ENCODE measurements at regions not wholly inside any gene's neighbourhood (a gene's known extent, or its start where the extent isn't known, plus 50 kb on each side); places are given as distances from the start of the nearest gene placed in this dataset.

DNA sequence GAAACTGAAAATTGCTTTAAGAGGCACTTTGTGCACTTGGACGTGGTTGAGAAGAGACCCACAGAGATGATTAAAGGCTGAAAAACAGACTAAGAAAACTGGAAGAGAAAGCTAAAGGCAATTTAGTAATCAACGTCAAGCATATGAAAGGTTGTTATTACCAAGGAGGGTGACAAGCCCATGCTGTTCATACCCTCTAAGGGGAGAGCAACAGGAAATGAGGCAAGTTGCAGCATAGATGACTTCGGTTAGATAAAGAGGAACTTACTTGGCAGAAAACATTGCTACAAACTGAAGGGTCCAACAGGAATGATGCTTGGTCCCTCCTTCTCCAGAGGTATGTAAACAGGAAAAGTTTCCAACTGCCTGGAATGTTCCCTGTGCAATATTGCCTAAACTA, 107.8 kb downstream of the DUSP6 start:
- peaks cover 36% of the 10 kb centered on the region for H3K4me1 Mint-ChIP-seq
- peak overlapping the region; percentile 81 for H3K27ac Mint-ChIP-seq
- ATAC-seq (peak; percentile 96), DNase-seq (ENCODE audit: low spot score in 2 of 2) (peak in 1 of 2 donors; percentile 62)
- peak overlapping the region; percentile 34 for H3K4me3 Mint-ChIP-seq
- no peaks in the 10 kb centered on the region for H3K36me3 Mint-ChIP-seq
- peaks cover 5% of the 10 kb centered on the region for H3K9me3 Mint-ChIP-seq

DNA sequence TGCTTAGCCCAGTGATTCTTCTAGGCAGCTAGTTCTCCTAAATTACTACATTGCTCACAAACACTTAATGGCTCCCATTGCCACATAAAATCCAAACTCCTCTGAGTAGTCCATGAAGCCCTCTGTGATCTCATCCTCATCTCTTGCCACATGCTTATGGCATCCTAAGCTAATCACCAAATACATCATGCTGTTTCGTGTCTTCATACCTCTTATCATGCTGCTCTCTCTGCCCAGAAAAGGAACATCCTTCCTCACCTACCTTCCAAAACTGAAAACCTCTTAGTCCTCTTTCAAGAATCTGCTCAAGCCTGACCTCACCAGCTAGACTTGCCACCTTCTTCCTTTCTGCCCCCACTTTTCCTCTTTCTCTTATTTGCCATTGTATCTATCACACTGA, 108.5 kb downstream of the DUSP6 start:
- peaks cover 5% of the 10 kb centered on the region for H3K9me3 Mint-ChIP-seq
- peak overlapping the region; percentile 34 for H3K4me3 Mint-ChIP-seq
- peak overlapping the region; percentile 81 for H3K27ac Mint-ChIP-seq
- DNase-seq (ENCODE audit: low spot score in 2 of 2): no peak
- ATAC-seq: peak; percentile 61
- peaks cover 36% of the 10 kb centered on the region for H3K4me1 Mint-ChIP-seq
- H3K36me3 Mint-ChIP-seq: no peaks in the 10 kb centered on the region

DNA sequence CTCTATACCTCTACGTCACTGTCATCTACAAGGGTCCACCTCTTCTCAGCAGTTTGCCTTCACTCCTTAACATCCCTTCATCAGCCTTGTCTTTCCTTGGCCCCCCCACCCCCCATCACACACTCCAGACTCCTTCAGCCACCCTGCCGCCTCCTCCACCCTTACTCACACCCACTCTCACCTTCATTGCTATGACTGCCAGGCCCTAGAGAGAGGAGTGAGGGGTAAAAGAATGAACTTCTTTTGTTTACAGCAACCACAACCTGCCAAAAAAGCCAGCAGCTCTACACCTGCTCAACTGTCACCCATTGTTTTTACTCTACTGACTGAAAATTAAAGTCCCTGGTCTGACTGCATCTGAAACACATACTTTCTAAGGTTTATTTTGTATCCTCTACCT, 112.8 kb downstream of the DUSP6 start:
- DNase-seq (ENCODE audit: low spot score in 2 of 2) (no peak), ATAC-seq (no peak)
- no peak overlapping the region for H3K27ac Mint-ChIP-seq
- H3K36me3 Mint-ChIP-seq: no peaks in the 10 kb centered on the region
- H3K4me3 Mint-ChIP-seq: no peak overlapping the region
- peaks cover 17% of the 10 kb centered on the region for H3K9me3 Mint-ChIP-seq
- peaks cover 41% of the 10 kb centered on the region for H3K4me1 Mint-ChIP-seq

DNA sequence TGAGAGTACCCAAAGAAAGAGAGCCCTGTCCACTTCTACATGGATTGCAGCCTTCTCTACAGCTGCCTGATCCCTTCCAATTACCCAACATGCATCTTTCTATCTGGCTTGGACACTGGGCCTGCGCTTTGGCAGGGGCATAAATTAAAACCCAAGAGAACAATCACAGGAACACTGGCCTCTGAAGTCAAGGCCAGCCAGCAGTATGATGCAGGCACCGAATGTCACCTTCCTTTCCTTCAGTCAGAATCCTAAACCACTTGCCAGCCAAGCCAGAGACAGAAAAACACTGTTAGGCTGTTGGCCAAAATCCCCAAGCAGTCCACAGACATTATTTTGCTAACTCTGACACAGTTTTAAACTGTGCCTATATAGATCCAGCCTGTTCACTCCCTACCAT, 113.7 kb downstream of the DUSP6 start:
- Mint-ChIP-seq H3K9me3 (peaks cover 16% of the 10 kb centered on the region), H3K4me3 (no peak overlapping the region), H3K4me1 (peaks cover 39% of the 10 kb centered on the region), H3K27ac (no peak overlapping the region), H3K36me3 (no peaks in the 10 kb centered on the region)
- DNase-seq (ENCODE audit: low spot score in 2 of 2) (no peak), ATAC-seq (no peak)

DNA sequence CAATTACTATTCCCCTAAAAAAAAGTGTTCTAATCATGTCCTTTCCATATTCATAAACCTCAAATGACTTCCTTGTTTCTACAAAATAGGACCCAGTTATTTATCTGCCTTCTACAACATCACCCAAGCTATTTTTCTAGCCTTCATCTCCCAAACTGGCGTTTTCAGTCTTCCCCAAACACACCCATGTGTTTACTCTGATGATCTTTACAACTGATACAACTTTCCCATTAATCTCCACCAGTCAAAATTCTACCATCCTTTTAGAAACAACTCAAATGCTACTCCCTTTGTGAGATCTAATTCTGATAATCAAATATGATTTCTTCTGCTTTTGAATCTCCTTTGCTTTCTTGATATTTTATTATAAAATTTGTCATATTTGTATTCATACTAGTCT, 114.5 kb downstream of the DUSP6 start:
- H3K4me1 Mint-ChIP-seq: peaks cover 30% of the 10 kb centered on the region
- H3K9me3 Mint-ChIP-seq: peaks cover 12% of the 10 kb centered on the region
- no peak overlapping the region for H3K27ac Mint-ChIP-seq
- DNase-seq (ENCODE audit: low spot score in 2 of 2) (no peak), ATAC-seq (no peak)
- no peaks in the 10 kb centered on the region for H3K36me3 Mint-ChIP-seq
- H3K4me3 Mint-ChIP-seq: no peak overlapping the region

DNA sequence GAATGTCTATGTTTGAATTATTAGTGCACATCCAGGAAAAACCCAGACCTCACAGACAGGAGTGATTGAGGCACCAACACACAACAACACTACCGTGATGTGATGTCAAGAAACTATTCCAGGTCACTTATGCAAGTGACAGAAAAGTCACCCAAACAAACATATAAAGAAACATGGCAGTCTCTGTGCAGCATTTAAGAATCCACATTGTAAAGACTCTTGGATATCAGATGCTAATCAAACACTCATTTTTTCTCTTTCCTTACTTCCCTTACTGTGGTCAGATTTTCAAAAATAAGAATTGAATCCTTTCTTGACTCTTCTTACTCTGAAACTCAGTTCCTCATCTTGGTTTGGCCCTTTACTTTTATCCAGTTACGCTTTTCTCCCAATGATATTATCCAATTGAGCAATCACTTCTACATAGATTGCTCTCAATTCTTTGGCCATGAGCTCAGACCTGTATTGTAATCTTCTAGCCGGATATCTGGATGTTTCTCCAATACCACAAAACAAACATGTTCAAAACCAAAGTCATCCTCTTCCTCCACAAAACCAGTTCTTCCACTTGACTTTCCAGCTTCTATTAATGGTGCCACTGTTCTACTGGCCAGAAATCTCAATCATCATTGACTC, 115.4 kb downstream of the DUSP6 start:
- peaks cover 30% of the 10 kb centered on the region for H3K4me1 Mint-ChIP-seq
- ATAC-seq: no peak
- no peaks in the 10 kb centered on the region for H3K36me3 Mint-ChIP-seq
- H3K27ac Mint-ChIP-seq: no peak overlapping the region
- H3K9me3 Mint-ChIP-seq: peaks cover 12% of the 10 kb centered on the region
- no peak overlapping the region for H3K4me3 Mint-ChIP-seq
- DNase-seq (ENCODE audit: low spot score in 2 of 2): no peak

DNA sequence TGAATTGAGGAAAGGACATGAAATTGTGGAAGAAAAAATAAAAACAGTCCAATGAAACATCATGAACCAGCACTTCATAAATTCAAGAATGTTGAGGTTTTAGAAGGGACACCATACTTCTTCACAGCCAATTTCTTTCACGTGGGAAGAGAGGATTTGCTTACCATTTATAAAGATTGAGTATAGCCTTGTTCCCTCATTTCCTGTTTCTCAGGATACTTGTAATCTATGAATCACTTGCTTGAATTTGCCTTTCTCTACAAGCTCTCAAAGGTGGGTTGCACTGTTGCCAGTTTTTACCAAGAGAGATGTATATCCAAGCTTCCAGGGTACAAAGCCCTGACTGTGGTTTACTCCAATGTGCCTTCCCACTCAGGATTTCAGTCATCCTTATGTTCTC, 116.1 kb downstream of the DUSP6 start:
- Mint-ChIP-seq H3K4me3 (no peak overlapping the region), H3K27ac (no peak overlapping the region), H3K36me3 (no peaks in the 10 kb centered on the region), H3K4me1 (peaks cover 36% of the 10 kb centered on the region), H3K9me3 (peaks cover 12% of the 10 kb centered on the region)
- DNase-seq (ENCODE audit: low spot score in 2 of 2): no peak
- ATAC-seq: no peak

DNA sequence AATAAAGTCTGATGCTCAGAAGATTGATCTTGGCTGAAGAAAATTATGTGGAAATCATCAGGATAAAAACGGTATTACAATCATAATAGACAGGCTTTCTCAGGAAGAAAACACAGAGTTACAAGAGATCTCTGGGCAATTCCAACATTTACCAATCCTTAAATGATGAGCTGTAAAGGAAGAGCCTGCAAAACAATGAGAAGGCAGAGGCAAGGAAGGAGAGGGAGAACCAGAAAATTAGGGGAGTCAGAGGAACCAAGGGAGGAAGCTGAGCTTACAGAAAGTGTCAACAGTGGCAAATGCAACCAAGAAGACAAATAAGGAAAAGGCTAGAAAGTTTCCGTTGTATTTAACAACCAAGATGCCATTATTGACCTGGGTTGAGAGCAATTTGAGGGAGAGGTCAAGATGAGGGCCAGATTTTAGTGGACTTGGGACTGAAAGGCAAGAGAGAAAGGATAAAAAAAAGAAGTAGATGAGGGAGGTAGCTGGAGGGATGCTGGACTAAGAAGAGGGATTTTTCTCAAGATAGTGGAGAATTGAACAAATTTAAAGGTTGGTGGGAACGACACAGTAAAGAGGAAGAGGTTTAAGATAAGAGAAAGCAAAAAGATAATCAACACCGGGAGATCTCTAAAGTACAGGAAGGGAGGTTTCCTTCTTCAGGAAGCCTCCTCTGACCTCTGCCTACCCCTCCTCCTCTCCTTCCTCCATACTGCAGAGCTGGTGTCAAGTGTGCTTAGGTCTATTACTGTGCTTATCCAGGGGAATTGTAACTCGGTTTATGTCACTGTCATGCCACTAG, 116.9 kb downstream of the DUSP6 start:
- Mint-ChIP-seq H3K4me3 (peak overlapping the region; percentile 16), H3K9me3 (peaks cover 12% of the 10 kb centered on the region), H3K4me1 (peaks cover 37% of the 10 kb centered on the region), H3K36me3 (no peaks in the 10 kb centered on the region), H3K27ac (peak overlapping the region; percentile 40)
- ATAC-seq (no peak), DNase-seq (ENCODE audit: low spot score in 2 of 2) (no peak)

DNA sequence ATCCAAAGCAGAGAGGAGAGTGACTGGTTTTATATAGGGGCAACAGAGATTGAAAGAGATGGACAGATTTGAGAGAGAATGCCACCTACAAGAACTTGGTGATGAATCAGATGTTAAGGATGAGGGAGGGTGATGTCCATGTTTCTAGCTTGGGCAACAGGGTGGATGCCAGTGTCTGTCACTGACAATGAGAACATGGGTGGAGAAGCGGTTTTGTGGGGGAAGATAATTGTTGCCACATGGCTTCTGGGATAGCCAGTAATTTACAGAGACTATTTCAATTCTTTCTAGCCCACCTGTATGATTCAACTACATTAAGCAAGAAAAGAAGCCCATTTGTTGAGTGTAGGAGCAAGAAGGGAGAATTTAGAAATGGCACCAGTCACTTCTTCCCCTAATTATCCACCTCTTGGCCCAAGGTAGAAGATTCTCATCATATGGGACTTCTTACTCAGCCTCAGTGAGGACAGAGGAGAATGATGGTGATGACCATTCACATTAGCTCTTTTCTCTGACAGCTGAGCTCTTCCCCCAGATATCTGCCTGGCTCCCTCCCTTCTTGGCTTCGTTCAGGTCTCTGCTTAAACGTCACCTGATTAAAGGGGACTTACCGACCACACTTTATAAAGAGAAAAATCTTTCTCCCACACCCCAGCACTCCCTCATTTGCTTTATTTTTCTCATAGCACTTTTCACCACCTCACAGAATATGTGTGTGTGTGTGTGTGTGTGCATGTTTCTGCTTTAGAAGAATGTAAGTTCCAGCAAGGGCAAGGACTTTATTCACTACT, 117.8 kb downstream of the DUSP6 start:
- ATAC-seq (no peak), DNase-seq (ENCODE audit: low spot score in 2 of 2) (no peak)
- H3K4me1 Mint-ChIP-seq: peaks cover 37% of the 10 kb centered on the region
- no peaks in the 10 kb centered on the region for H3K36me3 Mint-ChIP-seq
- no peak overlapping the region for H3K4me3 Mint-ChIP-seq
- peak overlapping the region; percentile 40 for H3K27ac Mint-ChIP-seq
- H3K9me3 Mint-ChIP-seq: peaks cover 12% of the 10 kb centered on the region

DNA sequence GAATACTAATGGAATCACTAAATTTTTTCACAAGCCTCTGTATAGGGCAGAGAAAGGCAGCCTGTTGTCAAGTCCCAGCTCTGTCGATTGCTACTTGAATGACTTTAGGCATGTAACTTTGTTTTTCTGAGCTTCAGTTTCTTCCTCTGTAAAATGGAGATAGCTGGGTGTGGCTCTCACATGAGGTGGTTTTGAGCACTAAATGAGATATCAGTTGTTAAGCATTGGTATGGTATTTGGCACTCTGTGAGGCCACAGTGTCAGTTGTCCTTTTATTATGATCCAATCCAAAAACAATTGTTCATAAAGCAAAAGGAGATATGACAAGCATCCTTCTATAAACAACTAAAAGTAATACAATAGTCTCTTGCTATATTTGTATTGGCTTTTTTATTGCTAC, 120.6 kb downstream of the DUSP6 start:
- DNase-seq (ENCODE audit: low spot score in 2 of 2): no peak
- H3K27ac Mint-ChIP-seq: no peak overlapping the region
- H3K9me3 Mint-ChIP-seq: peaks cover 7% of the 10 kb centered on the region
- H3K4me1 Mint-ChIP-seq: peaks cover 41% of the 10 kb centered on the region
- no peak for ATAC-seq
- no peak overlapping the region for H3K4me3 Mint-ChIP-seq
- no peaks in the 10 kb centered on the region for H3K36me3 Mint-ChIP-seq

DNA sequence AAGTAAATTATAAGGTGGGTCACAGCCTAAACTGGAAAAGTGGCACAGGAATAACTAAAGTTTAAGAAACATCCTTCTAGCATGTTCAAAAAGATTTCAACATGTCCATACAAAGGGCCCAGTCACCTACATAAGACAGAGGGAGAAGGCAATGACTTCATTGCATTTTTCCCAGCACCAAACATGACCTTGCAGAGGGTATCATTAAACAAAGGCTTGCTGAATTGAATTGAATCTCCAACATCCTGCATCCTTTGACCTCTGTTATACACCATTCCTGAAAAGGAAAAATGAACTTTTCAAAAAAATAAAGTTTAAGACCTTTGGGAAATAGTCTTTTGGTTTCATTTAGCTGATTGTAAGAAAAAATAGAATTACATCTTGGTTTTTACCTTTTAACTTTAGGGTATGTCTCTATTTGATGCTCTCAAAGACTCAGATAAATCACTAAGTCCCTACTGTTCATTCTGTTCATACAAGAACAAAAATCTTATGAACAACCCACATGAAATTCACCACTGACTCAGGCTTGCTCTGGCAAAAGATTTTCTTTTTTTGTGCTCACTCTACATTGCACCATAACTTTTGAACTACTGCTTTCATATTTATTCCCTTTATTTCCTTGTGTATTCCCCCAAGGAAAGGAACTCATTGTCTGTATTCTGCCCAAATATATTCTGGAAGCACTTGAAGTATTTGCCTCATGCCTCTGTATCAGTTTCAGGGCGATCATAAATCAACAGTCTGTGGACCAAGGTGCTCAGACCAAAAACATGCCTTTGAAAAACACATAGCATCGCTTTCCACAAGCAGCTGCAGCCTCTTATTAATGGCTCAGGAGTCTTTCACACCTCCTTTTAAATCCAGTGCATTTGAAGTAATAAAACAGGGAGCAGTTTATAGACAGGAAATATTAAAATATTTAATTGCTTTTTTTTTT, 121.7 kb downstream of the DUSP6 start:
- H3K36me3 Mint-ChIP-seq: peaks cover 5% of the 10 kb centered on the region
- H3K4me1 Mint-ChIP-seq: peaks cover 46% of the 10 kb centered on the region
- no peak for ATAC-seq
- no peak overlapping the region for H3K4me3 Mint-ChIP-seq
- DNase-seq (ENCODE audit: low spot score in 2 of 2): no peak
- no peak overlapping the region for H3K27ac Mint-ChIP-seq
- peaks cover 6% of the 10 kb centered on the region for H3K9me3 Mint-ChIP-seq

DNA sequence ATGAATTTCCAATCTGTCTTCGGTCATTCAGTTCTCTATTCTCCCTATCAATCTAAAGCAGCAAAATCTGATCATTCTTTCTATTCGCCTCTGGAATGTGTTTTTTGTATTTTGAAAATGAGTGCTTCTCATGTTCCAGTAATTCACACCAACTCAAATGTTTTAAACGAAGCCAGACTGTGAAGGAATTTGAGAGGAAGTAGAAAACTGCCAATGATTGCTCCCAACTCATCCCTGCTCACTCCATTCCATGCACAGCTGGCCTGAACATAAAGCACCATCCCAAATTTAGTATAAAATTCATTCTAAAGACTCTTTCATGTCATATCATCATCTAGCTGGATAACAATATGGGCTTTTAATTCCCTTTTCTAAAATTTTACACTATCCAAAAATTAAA, 123.8 kb downstream of the DUSP6 start:
- H3K4me1 Mint-ChIP-seq: peaks cover 48% of the 10 kb centered on the region
- H3K4me3 Mint-ChIP-seq: no peak overlapping the region
- H3K9me3 Mint-ChIP-seq: no peaks in the 10 kb centered on the region
- ATAC-seq (no peak), DNase-seq (ENCODE audit: low spot score in 2 of 2) (no peak)
- H3K27ac Mint-ChIP-seq: no peak overlapping the region
- H3K36me3 Mint-ChIP-seq: peaks cover 12% of the 10 kb centered on the region

DNA sequence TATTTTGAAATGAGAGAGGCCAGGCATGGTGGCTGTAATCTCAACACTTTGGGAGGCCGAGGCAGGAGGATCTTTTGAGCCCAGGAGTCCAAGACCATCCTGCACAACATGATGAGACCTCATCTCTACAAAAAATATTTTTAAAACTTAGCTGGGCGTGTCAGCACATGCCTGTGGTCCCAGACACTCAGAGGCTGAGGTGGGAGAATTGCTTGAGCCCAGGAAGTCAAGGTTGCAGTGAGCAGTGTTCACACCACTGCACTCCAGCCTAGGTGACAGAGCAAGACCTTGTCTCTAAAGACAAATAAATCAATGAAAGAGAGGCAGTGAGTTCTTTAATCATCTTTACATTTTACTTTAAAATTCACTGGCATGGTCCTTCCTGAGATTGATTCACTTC, 124.5 kb downstream of the DUSP6 start:
- DNase-seq (ENCODE audit: low spot score in 2 of 2) (no peak), ATAC-seq (no peak)
- Mint-ChIP-seq H3K27ac (peak overlapping the region; percentile 55), H3K36me3 (peaks cover 12% of the 10 kb centered on the region), H3K4me3 (no peak overlapping the region), H3K4me1 (peaks cover 52% of the 10 kb centered on the region), H3K9me3 (no peaks in the 10 kb centered on the region)

DNA sequence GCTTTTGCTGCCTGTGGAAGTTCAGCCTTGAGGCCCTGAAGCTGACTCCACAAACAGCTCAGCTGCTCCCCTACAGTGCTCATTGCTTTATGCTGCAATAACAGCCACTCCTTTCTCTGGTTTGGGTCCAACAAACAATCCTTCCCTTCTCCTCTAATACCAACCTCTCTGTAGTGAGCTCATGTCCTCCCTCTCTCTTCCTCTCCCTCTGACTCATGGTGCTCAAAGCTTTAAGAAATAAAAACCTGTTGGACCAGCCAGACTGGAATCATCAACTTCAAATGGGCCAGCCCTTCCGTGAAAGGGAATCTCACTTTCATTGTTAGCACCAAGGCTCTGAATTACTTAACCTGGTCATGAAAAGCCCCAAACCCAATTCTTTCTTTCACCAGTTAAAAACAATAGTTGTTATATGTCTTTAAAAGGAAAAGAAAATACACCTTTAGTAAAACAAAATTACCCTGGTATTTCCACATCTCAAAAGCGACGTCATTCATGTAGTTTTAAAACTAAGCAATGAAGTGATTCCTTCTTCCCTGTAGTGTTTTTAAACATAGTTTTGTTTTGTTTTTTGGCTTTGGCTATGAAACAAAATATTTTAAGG, 126.4 kb downstream of the DUSP6 start:
- ATAC-seq: peak; percentile 83
- Mint-ChIP-seq H3K4me1 (peaks cover 44% of the 10 kb centered on the region), H3K9me3 (no peaks in the 10 kb centered on the region), H3K27ac (peak overlapping the region; percentile 90), H3K36me3 (peaks cover 12% of the 10 kb centered on the region), H3K4me3 (peak overlapping the region; percentile 44)
- no peak for DNase-seq (ENCODE audit: low spot score in 2 of 2)
